Mucosa of descending colon (tissue), 3 donors: ENCODE measurements at regions not wholly inside any gene's neighbourhood (a gene's known extent, or its start where the extent isn't known, plus 50 kb on each side); places are given as distances from the start of the nearest gene placed in this dataset.
A peak's percentile ranks its signal among the peaks of the same experiment; 100 is the strongest.

Experiments used
- ATAC-seq: fragments of 200-7000 bp; cut with Tn5 transposase; one replicate; pipeline ENCODE4 v1.9.1; 2020; ENCODE audit warnings: mild to moderate bottlenecking, moderate library complexity
- DNase-seq, 3 donors: peaks; one replicate each; pipeline ENCODE4 v3.0.0-alpha.2; 2020
- H3K36me3 ChIP-seq: fragments of 200-600 bp; one replicate; pipeline ENCODE4 v1.8.0; 2021; ENCODE audit warnings: low read depth, mild to moderate bottlenecking
- H3K4me1 ChIP-seq: fragments of 200-600 bp; one replicate; pipeline ENCODE4 v1.8.0; 2021; ENCODE audit warnings: low read depth, mild to moderate bottlenecking
- H3K4me3 ChIP-seq: fragments of 200-600 bp; one replicate; pipeline ENCODE4 v1.8.0; 2021; ENCODE audit warnings: mild to moderate bottlenecking
- H3K9me3 ChIP-seq: fragments of 200-600 bp; one replicate; pipeline ENCODE4 v1.8.0; 2021; ENCODE audit warnings: mild to moderate bottlenecking
- intact Hi-C, 2 donors: fragments of 100-400 bp; cut with DNase I in 1 of 2; cut with micrococcal nuclease in 1 of 2; formaldehyde crosslinking; loops; one replicate each; pipeline versions ENCODE4 v1.11.0 to v1.11.1; 2022; cut with DNase I, micrococcal nuclease
- TF ChIP-seq, protein P1 (sequence below): fragments of 200-600 bp; IDR thresholded peaks from one replicate; pipeline ENCODE4 v1.8.0; 2022; ENCODE audit warnings: antibody characterized with exemption, mild to moderate bottlenecking
- donor health status: DM: no; HTN: no; CAD: no; lungs with moderate emphysema.
- donor health status: DM: no; HTN: no; CAD: no.
- donor health status: DM: no; HTN: yes; CAD: no.

- ATAC-seq = peak; percentile 87
- Histone ChIP-seq H3K4me3 (no peak overlapping the region), H3K4me1 (peaks cover 15% of the 10 kb centered on the region), H3K36me3 (no peaks in the 10 kb centered on the region), H3K9me3 (no peaks in the 10 kb centered on the region)
- peak in 1 of 3 donors; percentile 51 for DNase-seq
- intact Hi-C loops = no loop called here
- TF ChIP-seq, protein P1, sequence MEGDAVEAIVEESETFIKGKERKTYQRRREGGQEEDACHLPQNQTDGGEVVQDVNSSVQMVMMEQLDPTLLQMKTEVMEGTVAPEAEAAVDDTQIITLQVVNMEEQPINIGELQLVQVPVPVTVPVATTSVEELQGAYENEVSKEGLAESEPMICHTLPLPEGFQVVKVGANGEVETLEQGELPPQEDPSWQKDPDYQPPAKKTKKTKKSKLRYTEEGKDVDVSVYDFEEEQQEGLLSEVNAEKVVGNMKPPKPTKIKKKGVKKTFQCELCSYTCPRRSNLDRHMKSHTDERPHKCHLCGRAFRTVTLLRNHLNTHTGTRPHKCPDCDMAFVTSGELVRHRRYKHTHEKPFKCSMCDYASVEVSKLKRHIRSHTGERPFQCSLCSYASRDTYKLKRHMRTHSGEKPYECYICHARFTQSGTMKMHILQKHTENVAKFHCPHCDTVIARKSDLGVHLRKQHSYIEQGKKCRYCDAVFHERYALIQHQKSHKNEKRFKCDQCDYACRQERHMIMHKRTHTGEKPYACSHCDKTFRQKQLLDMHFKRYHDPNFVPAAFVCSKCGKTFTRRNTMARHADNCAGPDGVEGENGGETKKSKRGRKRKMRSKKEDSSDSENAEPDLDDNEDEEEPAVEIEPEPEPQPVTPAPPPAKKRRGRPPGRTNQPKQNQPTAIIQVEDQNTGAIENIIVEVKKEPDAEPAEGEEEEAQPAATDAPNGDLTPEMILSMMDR = no peak
Measured at GRCh38 chr17:72259922-72260321, 139.1 kb downstream of the SOX9 start.

DNA sequence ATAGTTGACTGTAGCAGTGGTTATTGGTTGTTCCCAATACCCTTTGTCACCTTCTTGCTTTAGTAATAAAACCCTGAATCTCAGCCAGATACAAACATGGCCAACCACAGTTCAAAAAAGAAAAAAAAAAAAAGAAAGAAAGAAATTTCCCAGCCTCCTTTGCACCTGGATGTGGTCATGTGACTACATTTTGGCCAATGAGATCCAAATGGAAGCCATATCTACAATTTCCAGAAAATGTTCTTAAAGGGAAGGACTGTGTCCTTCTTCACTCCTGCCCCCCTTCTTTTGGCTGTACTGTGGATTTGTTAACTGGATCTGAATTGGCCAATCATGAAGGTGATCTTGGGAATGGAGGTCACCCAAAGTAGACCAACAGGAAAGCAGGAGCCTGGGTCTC lies 141.9 kb downstream of the SOX9 start:
- Histone ChIP-seq H3K9me3 (no peaks in the 10 kb centered on the region), H3K4me1 (peaks cover 9% of the 10 kb centered on the region), H3K4me3 (no peak overlapping the region), H3K36me3 (no peaks in the 10 kb centered on the region)
- ATAC-seq (no peak), DNase-seq (no peak)
- intact Hi-C loops = no loop called here
- TF ChIP-seq, protein P1 = no peak

GRCh38 chr17:72264682-72265405 lies 144.0 kb downstream of the SOX9 start:
- H3K4me3 ChIP-seq = no peak overlapping the region
- intact Hi-C loops = no loop called here
- ATAC-seq = no peak
- no peaks in the 10 kb centered on the region for H3K36me3 ChIP-seq
- TF ChIP-seq, protein P1 = no peak
- no peaks in the 10 kb centered on the region for H3K9me3 ChIP-seq
- no peak for DNase-seq
- H3K4me1 ChIP-seq = peaks cover 2% of the 10 kb centered on the region

DNA sequence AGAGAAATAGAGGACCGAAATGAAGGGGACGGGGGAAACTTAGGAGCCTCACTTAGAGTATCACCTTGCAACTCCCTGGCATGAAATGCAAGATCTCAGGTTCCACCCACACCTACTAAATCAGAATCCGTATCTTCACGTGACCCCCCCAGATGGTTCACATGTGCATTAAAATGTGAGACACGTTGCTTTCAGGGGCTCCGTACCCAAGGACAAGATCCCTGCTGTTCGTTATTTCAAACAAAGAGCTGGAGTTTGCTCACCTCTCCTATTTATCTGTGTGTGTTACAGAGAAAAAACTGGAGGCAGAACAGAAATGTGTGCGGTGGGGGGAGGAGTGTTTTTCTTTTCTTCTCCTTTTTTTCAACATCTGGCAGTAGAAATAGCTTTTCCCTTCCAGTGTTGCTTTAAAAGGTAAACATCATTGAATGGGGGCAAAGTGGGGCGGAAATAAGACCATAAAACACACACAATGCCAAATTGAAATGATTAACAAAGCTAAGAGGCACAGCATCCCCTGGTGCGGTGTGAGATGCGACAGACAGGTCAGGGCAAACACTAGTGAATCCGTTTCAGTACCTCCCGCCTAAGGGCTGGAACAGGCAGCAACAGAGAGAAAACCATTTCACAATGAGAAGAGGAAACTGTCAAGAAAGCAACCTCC lies 145.4 kb downstream of the SOX9 start:
- no peak overlapping the region for H3K4me3 ChIP-seq
- no peaks in the 10 kb centered on the region for H3K36me3 ChIP-seq
- TF ChIP-seq, protein P1 = no peak
- ATAC-seq = peak; percentile 28
- no peaks in the 10 kb centered on the region for H3K4me1 ChIP-seq
- no peak for DNase-seq
- H3K9me3 ChIP-seq = no peaks in the 10 kb centered on the region
- intact Hi-C loops = no loop called here

- TF ChIP-seq, protein P1 = no peak
- Histone ChIP-seq H3K36me3 (no peaks in the 10 kb centered on the region), H3K4me1 (no peaks in the 10 kb centered on the region), H3K4me3 (no peak overlapping the region), H3K9me3 (no peaks in the 10 kb centered on the region)
- intact Hi-C loops = no loop called here
- DNase-seq = no peak
- peak; percentile 57 for ATAC-seq
Measured at GRCh38 chr17:72267601-72268000, 146.8 kb downstream of the SOX9 start.
